Parathyroid adenoma (tissue), 2 donors: ENCODE measurements at regions not wholly inside any gene's neighbourhood (a gene's known extent, or its start where the extent isn't known, plus 50 kb on each side); places are given as distances from the start of the nearest gene placed in this dataset.

ENCODE experiments used
- H2AFZ ChIP-seq: fragments of 300-600 bp; sonication (generic); one replicate; pipeline ENCODE4 v1.7.0; 2017; ENCODE audit warnings: antibody characterized with exemption, mild to moderate bottlenecking
- H3K27ac ChIP-seq: fragments of 300-600 bp; sonication (generic); one replicate; pipeline ENCODE4 v1.7.0; 2017
- H3K27me3 ChIP-seq: fragments of 300-600 bp; sonication (generic); one replicate; pipeline ENCODE4 v1.7.0; 2017; ENCODE audit warnings: low read length; ENCODE audit not compliant: control insufficient read depth, insufficient read depth
- H3K36me3 ChIP-seq: fragments of 300-600 bp; sonication (generic); one replicate; pipeline ENCODE4 v1.7.0; 2017; ENCODE audit warnings: low read length; ENCODE audit not compliant: control insufficient read depth, insufficient read depth
- H3K4me1 ChIP-seq: fragments of 300-600 bp; sonication (generic); one replicate; pipeline ENCODE4 v1.7.0; 2017; ENCODE audit warnings: control low read depth
- H3K4me2 ChIP-seq: fragments of 300-600 bp; sonication (generic); one replicate; pipeline ENCODE4 v1.7.0; 2017; ENCODE audit warnings: low read length
- H3K4me3 ChIP-seq: fragments of 300-600 bp; sonication (generic); one replicate; pipeline ENCODE4 v1.7.0; 2017; ENCODE audit warnings: low read depth, low read length
- H3K79me2 ChIP-seq: fragments of 300-600 bp; sonication (generic); one replicate; pipeline ENCODE4 v1.7.0; 2017; ENCODE audit warnings: control low read depth
- H3K9ac ChIP-seq: fragments of 300-600 bp; sonication (generic); one replicate; pipeline ENCODE4 v1.7.0; 2017; ENCODE audit warnings: mild to moderate bottlenecking
- H3K9me3 ChIP-seq: fragments of 300-600 bp; sonication (generic); one replicate; pipeline ENCODE4 v1.7.0; 2017; ENCODE audit warnings: low read length; ENCODE audit not compliant: control insufficient read depth
- TF ChIP-seq, protein P1 (sequence below): fragments of 300-600 bp; sonication (generic); IDR thresholded peaks from one replicate; pipeline ENCODE4 v1.7.0; 2017; ENCODE audit warnings: antibody characterized with exemption, mild to moderate bottlenecking
- donor health status: primary hyperparathyroidism.

- no peaks in the 10 kb centered on the region for H3K79me2 ChIP-seq
- no peak overlapping the region for H3K4me2 ChIP-seq
- TF ChIP-seq, protein P1, sequence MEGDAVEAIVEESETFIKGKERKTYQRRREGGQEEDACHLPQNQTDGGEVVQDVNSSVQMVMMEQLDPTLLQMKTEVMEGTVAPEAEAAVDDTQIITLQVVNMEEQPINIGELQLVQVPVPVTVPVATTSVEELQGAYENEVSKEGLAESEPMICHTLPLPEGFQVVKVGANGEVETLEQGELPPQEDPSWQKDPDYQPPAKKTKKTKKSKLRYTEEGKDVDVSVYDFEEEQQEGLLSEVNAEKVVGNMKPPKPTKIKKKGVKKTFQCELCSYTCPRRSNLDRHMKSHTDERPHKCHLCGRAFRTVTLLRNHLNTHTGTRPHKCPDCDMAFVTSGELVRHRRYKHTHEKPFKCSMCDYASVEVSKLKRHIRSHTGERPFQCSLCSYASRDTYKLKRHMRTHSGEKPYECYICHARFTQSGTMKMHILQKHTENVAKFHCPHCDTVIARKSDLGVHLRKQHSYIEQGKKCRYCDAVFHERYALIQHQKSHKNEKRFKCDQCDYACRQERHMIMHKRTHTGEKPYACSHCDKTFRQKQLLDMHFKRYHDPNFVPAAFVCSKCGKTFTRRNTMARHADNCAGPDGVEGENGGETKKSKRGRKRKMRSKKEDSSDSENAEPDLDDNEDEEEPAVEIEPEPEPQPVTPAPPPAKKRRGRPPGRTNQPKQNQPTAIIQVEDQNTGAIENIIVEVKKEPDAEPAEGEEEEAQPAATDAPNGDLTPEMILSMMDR, result no peak
Measured at GRCh38 chr12:91899056-91899455, 246.6 kb downstream of the BTG1 start.

DNA sequence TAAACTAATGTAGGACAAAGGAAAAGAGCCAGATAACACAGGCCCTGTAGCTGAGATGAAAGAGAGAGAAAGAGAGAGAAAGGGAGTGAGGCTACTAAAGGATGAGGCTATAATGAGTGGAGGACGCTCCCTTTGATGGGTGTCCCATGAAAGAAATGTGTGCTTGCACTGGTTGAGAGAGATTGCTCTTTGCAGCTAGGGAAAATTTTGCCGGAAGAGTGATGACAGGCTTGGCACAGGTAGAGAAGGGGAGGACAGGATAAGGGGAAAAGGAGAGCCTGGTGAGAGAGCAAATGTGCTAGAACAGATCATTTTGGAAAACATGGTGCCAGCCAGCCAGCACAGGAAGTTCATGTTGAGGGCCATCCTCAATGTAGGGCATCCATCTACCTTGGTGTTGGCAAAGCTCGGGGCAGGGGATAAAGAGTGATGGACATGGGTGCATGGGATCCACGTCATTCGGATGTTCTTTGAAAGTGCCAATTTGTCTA is 248.6 kb downstream of the BTG1 start:
- Histone ChIP-seq H3K79me2 (no peaks in the 10 kb centered on the region), H3K27ac (no peak overlapping the region), H3K36me3 (no peaks in the 10 kb centered on the region), H2AFZ (no peak overlapping the region), H3K9me3 (no peaks in the 10 kb centered on the region), H3K4me2 (no peak overlapping the region), H3K27me3 (no peaks in the 10 kb centered on the region), H3K4me3 (no peak overlapping the region), H3K4me1 (no peaks in the 10 kb centered on the region), H3K9ac (no peak overlapping the region)
- TF ChIP-seq, protein P1, result no peak

More at GRCh38 chr12:91899056-91899455, 246.6 kb downstream of the BTG1 start:
- H2AFZ ChIP-seq, result no peak overlapping the region
- H3K4me1 ChIP-seq, result no peaks in the 10 kb centered on the region
- H3K27ac ChIP-seq, result no peak overlapping the region
- no peaks in the 10 kb centered on the region for H3K9me3 ChIP-seq
- H3K4me3 ChIP-seq, result no peak overlapping the region
- no peaks in the 10 kb centered on the region for H3K36me3 ChIP-seq
- H3K9ac ChIP-seq, result no peak overlapping the region
- no peaks in the 10 kb centered on the region for H3K27me3 ChIP-seq

DNA sequence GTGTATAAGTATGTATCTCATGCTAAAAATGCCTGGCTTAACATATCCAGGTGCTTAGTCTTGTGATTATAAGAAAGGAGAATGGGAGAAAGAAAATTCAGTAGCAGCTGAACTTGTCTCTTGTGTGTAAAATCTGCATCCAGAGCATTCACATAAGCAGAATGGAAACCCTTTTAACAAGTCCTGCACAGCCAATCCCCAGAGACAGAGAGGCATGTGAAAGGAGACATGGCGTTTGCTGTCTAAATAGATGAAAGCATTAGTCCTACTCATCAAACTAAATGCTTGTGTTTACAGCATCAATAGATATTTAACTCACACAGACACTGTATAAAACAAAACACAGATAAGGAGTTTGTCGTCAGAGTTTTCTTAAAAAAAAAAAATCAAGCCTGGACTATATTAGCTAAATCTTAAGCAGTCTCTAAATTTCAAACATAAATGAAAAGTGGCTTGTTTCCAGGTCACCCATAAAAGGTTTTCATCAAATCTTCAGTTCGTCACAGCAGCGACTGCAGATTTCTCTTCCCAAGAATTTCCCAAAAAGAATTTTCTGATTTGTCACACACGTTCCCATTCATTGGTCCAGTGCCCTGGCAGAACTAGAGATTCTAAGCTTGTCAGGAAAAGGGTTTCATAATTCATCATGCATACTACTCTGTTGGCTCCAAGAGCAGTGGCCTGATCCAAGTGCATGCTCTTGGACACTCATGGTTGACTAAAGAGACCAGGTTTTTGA is 249.2 kb downstream of the BTG1 start:
- Histone ChIP-seq H3K36me3 (no peaks in the 10 kb centered on the region), H3K79me2 (no peaks in the 10 kb centered on the region), H3K27me3 (no peaks in the 10 kb centered on the region), H3K4me2 (no peak overlapping the region), H3K9me3 (no peaks in the 10 kb centered on the region), H2AFZ (no peak overlapping the region), H3K4me3 (no peak overlapping the region), H3K27ac (no peak overlapping the region), H3K9ac (no peak overlapping the region), H3K4me1 (no peaks in the 10 kb centered on the region)
- TF ChIP-seq, protein P1, result no peak

GRCh38 chr12:91894911-91895310 is 250.7 kb downstream of the BTG1 start:
- H3K4me2 ChIP-seq, result no peak overlapping the region
- H3K4me3 ChIP-seq, result no peak overlapping the region
- H3K27me3 ChIP-seq, result no peaks in the 10 kb centered on the region
- H2AFZ ChIP-seq, result no peak overlapping the region
- no peaks in the 10 kb centered on the region for H3K36me3 ChIP-seq
- H3K27ac ChIP-seq, result no peak overlapping the region
- TF ChIP-seq, protein P1, result no peak
- no peak overlapping the region for H3K9ac ChIP-seq
- no peaks in the 10 kb centered on the region for H3K4me1 ChIP-seq
- H3K79me2 ChIP-seq, result no peaks in the 10 kb centered on the region
- no peaks in the 10 kb centered on the region for H3K9me3 ChIP-seq

DNA sequence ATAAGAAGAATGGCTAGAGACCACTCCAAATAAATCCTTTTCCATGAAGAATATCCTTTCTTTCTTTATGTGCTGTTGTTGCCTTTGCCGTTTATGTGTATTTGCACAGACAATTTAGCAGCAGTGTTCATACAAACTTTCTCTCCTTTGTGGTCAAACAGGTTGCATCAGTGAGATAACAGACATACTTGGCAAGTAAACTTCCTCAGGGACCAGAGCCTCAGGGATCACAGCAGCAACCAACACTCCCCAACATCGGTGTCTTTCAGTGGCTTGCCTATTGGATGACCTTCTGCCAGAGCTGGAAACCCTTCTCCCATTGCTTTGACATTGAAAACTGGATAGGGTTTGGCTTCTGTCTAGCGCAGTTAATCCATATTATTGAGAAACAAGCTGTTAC is 252.2 kb downstream of the BTG1 start:
- H3K4me3 ChIP-seq, result no peak overlapping the region
- H3K79me2 ChIP-seq, result no peaks in the 10 kb centered on the region
- TF ChIP-seq, protein P1, result no peak
- H3K4me1 ChIP-seq, result no peaks in the 10 kb centered on the region
- H3K4me2 ChIP-seq, result no peak overlapping the region
- no peak overlapping the region for H3K9ac ChIP-seq
- H3K9me3 ChIP-seq, result no peaks in the 10 kb centered on the region
- no peaks in the 10 kb centered on the region for H3K27me3 ChIP-seq
- H2AFZ ChIP-seq, result no peak overlapping the region
- no peaks in the 10 kb centered on the region for H3K36me3 ChIP-seq
- H3K27ac ChIP-seq, result no peak overlapping the region
